ENCODE measurements at regions not wholly inside any gene's neighbourhood (a gene's known extent, or its start where the extent isn't known, plus 50 kb on each side); places are given as distances from the start of the nearest gene placed in this dataset.

- TF ChIP-seq CTCF (IDR thresholded peaks at IDR 0.05) (no peak), POLR2AphosphoS5 (IDR thresholded peaks at IDR 0.05) (no peak)
Measured at GRCh38 chr5:2207109-2207399, 324.3 kb upstream of the IRX4 start.
